ENCODE measurements at regions not wholly inside any gene's neighbourhood (a gene's known extent, or its start where the extent isn't known, plus 50 kb on each side); places are given as distances from the start of the nearest gene placed in this dataset.
A peak's percentile ranks its signal among the peaks of the same experiment; 100 is the strongest.
"Not testable (repeated sequence)": the region's sequence is repeated elsewhere in the genome, so short reads cannot be mapped to it uniquely, and the experiment has no call there.

GRCh38 chr1:115166531-115167091 lies 77.3 kb upstream of the TSPAN2 start:
- Histone ChIP-seq H3K27me3 (ENCODE audit: control insufficient read depth in 2 of 2, insufficient read depth in 2 of 2, low read length in 2 of 2) (no peaks in the 10 kb centered on the region), H3K4me3 (ENCODE audit: low read length in 2 of 2) (no peak overlapping the region), H3K27ac (ENCODE audit: low read depth in 2 of 2, low read length in 2 of 2) (no peak overlapping the region), H3K9ac (ENCODE audit: low read depth in 1 of 2, low read length in 2 of 2) (no peak overlapping the region), H3K4me1 (ENCODE audit: control insufficient read depth in 2 of 2, insufficient read depth in 2 of 2, low read length in 2 of 2) (no peaks in the 10 kb centered on the region), H3K36me3 (ENCODE audit: control insufficient read depth in 2 of 2, insufficient read depth in 2 of 2, low read length in 2 of 2) (no peaks in the 10 kb centered on the region), H3K9me3 (ENCODE audit: control insufficient read depth in 2 of 2, low read length in 2 of 2) (no peaks in the 10 kb centered on the region)

- no peaks in the 10 kb centered on the region for H3K27me3 ChIP-seq (ENCODE audit: control insufficient read depth in 2 of 2, insufficient read depth in 2 of 2, low read length in 2 of 2)
- H3K4me1 ChIP-seq (ENCODE audit: control insufficient read depth in 2 of 2, insufficient read depth in 2 of 2, low read length in 2 of 2), result no peaks in the 10 kb centered on the region
- no peak overlapping the region for H3K4me3 ChIP-seq (ENCODE audit: low read length in 2 of 2)
- no peaks in the 10 kb centered on the region for H3K9me3 ChIP-seq (ENCODE audit: control insufficient read depth in 2 of 2, low read length in 2 of 2)
- no peak overlapping the region for H3K27ac ChIP-seq (ENCODE audit: low read depth in 2 of 2, low read length in 2 of 2)
- no peaks in the 10 kb centered on the region for H3K36me3 ChIP-seq (ENCODE audit: control insufficient read depth in 2 of 2, insufficient read depth in 2 of 2, low read length in 2 of 2)
- no peak overlapping the region for H3K9ac ChIP-seq (ENCODE audit: low read depth in 1 of 2, low read length in 2 of 2)
These were observed 76.5 kb upstream of the TSPAN2 start for GRCh38 chr1:115165776-115166175.

- Histone ChIP-seq H3K27ac (ENCODE audit: low read depth in 2 of 2, low read length in 2 of 2) (no peak overlapping the region), H3K9ac (ENCODE audit: low read depth in 1 of 2, low read length in 2 of 2) (no peak overlapping the region), H3K4me1 (ENCODE audit: control insufficient read depth in 2 of 2, insufficient read depth in 2 of 2, low read length in 2 of 2) (no peaks in the 10 kb centered on the region), H3K27me3 (ENCODE audit: control insufficient read depth in 2 of 2, insufficient read depth in 2 of 2, low read length in 2 of 2) (no peaks in the 10 kb centered on the region), H3K9me3 (ENCODE audit: control insufficient read depth in 2 of 2, low read length in 2 of 2) (no peaks in the 10 kb centered on the region), H3K36me3 (ENCODE audit: control insufficient read depth in 2 of 2, insufficient read depth in 2 of 2, low read length in 2 of 2) (no peaks in the 10 kb centered on the region), H3K4me3 (ENCODE audit: low read length in 2 of 2) (no peak overlapping the region)
These were observed 75.8 kb upstream of the TSPAN2 start for GRCh38 chr1:115164940-115165705.

- Histone ChIP-seq H3K27ac (ENCODE audit: low read depth in 2 of 2, low read length in 2 of 2) (no peak overlapping the region), H3K36me3 (ENCODE audit: control insufficient read depth in 2 of 2, insufficient read depth in 2 of 2, low read length in 2 of 2) (no peaks in the 10 kb centered on the region), H3K4me3 (ENCODE audit: low read length in 2 of 2) (no peak overlapping the region), H3K9me3 (ENCODE audit: control insufficient read depth in 2 of 2, low read length in 2 of 2) (no peaks in the 10 kb centered on the region), H3K9ac (ENCODE audit: low read depth in 1 of 2, low read length in 2 of 2) (no peak overlapping the region), H3K27me3 (ENCODE audit: control insufficient read depth in 2 of 2, insufficient read depth in 2 of 2, low read length in 2 of 2) (no peaks in the 10 kb centered on the region), H3K4me1 (ENCODE audit: control insufficient read depth in 2 of 2, insufficient read depth in 2 of 2, low read length in 2 of 2) (no peaks in the 10 kb centered on the region)
These were observed 75.2 kb upstream of the TSPAN2 start for GRCh38 chr1:115164484-115164883.

- no peaks in the 10 kb centered on the region for H3K36me3 ChIP-seq (ENCODE audit: control insufficient read depth in 2 of 2, insufficient read depth in 2 of 2, low read length in 2 of 2)
- no peak overlapping the region for H3K9ac ChIP-seq (ENCODE audit: low read depth in 1 of 2, low read length in 2 of 2)
These were observed 71.4 kb upstream of the TSPAN2 start for GRCh38 chr1:115160728-115161127.

GRCh38 chr1:115159958-115160357 lies 70.7 kb upstream of the TSPAN2 start:
- no peaks in the 10 kb centered on the region for H3K36me3 ChIP-seq (ENCODE audit: control insufficient read depth in 2 of 2, insufficient read depth in 2 of 2, low read length in 2 of 2)
- no peaks in the 10 kb centered on the region for H3K9me3 ChIP-seq (ENCODE audit: control insufficient read depth in 2 of 2, low read length in 2 of 2)
- H3K4me3 ChIP-seq (ENCODE audit: low read length in 2 of 2), result no peak overlapping the region
- no peak overlapping the region for H3K27ac ChIP-seq (ENCODE audit: low read depth in 2 of 2, low read length in 2 of 2)
- no peaks in the 10 kb centered on the region for H3K4me1 ChIP-seq (ENCODE audit: control insufficient read depth in 2 of 2, insufficient read depth in 2 of 2, low read length in 2 of 2)
- H3K27me3 ChIP-seq (ENCODE audit: control insufficient read depth in 2 of 2, insufficient read depth in 2 of 2, low read length in 2 of 2), result no peaks in the 10 kb centered on the region
- no peak overlapping the region for H3K9ac ChIP-seq (ENCODE audit: low read depth in 1 of 2, low read length in 2 of 2)

More at GRCh38 chr1:115160728-115161127, 71.4 kb upstream of the TSPAN2 start:
- Histone ChIP-seq H3K27me3 (ENCODE audit: control insufficient read depth in 2 of 2, insufficient read depth in 2 of 2, low read length in 2 of 2) (no peaks in the 10 kb centered on the region), H3K4me1 (ENCODE audit: control insufficient read depth in 2 of 2, insufficient read depth in 2 of 2, low read length in 2 of 2) (no peaks in the 10 kb centered on the region), H3K9me3 (ENCODE audit: control insufficient read depth in 2 of 2, low read length in 2 of 2) (no peaks in the 10 kb centered on the region), H3K4me3 (ENCODE audit: low read length in 2 of 2) (no peak overlapping the region), H3K27ac (ENCODE audit: low read depth in 2 of 2, low read length in 2 of 2) (no peak overlapping the region)

GRCh38 chr1:115158181-115158580 lies 68.9 kb upstream of the TSPAN2 start:
- no peaks in the 10 kb centered on the region for H3K9me3 ChIP-seq (ENCODE audit: control insufficient read depth in 2 of 2, low read length in 2 of 2)
- no peak overlapping the region for H3K4me3 ChIP-seq (ENCODE audit: low read length in 2 of 2)
- H3K9ac ChIP-seq (ENCODE audit: low read depth in 1 of 2, low read length in 2 of 2), result no peak overlapping the region
- H3K36me3 ChIP-seq (ENCODE audit: control insufficient read depth in 2 of 2, insufficient read depth in 2 of 2, low read length in 2 of 2), result no peaks in the 10 kb centered on the region
- no peaks in the 10 kb centered on the region for H3K27me3 ChIP-seq (ENCODE audit: control insufficient read depth in 2 of 2, insufficient read depth in 2 of 2, low read length in 2 of 2)
- no peaks in the 10 kb centered on the region for H3K4me1 ChIP-seq (ENCODE audit: control insufficient read depth in 2 of 2, insufficient read depth in 2 of 2, low read length in 2 of 2)
- no peak overlapping the region for H3K27ac ChIP-seq (ENCODE audit: low read depth in 2 of 2, low read length in 2 of 2)

GRCh38 chr1:115156826-115157468 lies 67.6 kb upstream of the TSPAN2 start:
- H3K27ac ChIP-seq (ENCODE audit: low read depth in 2 of 2, low read length in 2 of 2), result no peak overlapping the region
- no peaks in the 10 kb centered on the region for H3K4me1 ChIP-seq (ENCODE audit: control insufficient read depth in 2 of 2, insufficient read depth in 2 of 2, low read length in 2 of 2)
- H3K36me3 ChIP-seq (ENCODE audit: control insufficient read depth in 2 of 2, insufficient read depth in 2 of 2, low read length in 2 of 2), result no peaks in the 10 kb centered on the region
- H3K9me3 ChIP-seq (ENCODE audit: control insufficient read depth in 2 of 2, low read length in 2 of 2), result no peaks in the 10 kb centered on the region
- no peaks in the 10 kb centered on the region for H3K27me3 ChIP-seq (ENCODE audit: control insufficient read depth in 2 of 2, insufficient read depth in 2 of 2, low read length in 2 of 2)
- H3K4me3 ChIP-seq (ENCODE audit: low read length in 2 of 2), result no peak overlapping the region
- no peak overlapping the region for H3K9ac ChIP-seq (ENCODE audit: low read depth in 1 of 2, low read length in 2 of 2)

- no peaks in the 10 kb centered on the region for H3K4me1 ChIP-seq (ENCODE audit: control insufficient read depth in 2 of 2, insufficient read depth in 2 of 2, low read length in 2 of 2)
- no peaks in the 10 kb centered on the region for H3K36me3 ChIP-seq (ENCODE audit: control insufficient read depth in 2 of 2, insufficient read depth in 2 of 2, low read length in 2 of 2)
- H3K4me3 ChIP-seq (ENCODE audit: low read length in 2 of 2), result no peak overlapping the region
- H3K27me3 ChIP-seq (ENCODE audit: control insufficient read depth in 2 of 2, insufficient read depth in 2 of 2, low read length in 2 of 2), result no peaks in the 10 kb centered on the region
- no peaks in the 10 kb centered on the region for H3K9me3 ChIP-seq (ENCODE audit: control insufficient read depth in 2 of 2, low read length in 2 of 2)
- no peak overlapping the region for H3K9ac ChIP-seq (ENCODE audit: low read depth in 1 of 2, low read length in 2 of 2)
- H3K27ac ChIP-seq (ENCODE audit: low read depth in 2 of 2, low read length in 2 of 2), result no peak overlapping the region
These were observed 64.8 kb upstream of the TSPAN2 start for GRCh38 chr1:115153966-115154557.

- H3K4me3 ChIP-seq (ENCODE audit: low read length in 2 of 2), result peak overlapping the region in 1 of 2 donors; percentile 35
- H3K36me3 ChIP-seq (ENCODE audit: control insufficient read depth in 2 of 2, insufficient read depth in 2 of 2, low read length in 2 of 2); H3K4me1 ChIP-seq (ENCODE audit: control insufficient read depth in 2 of 2, insufficient read depth in 2 of 2, low read length in 2 of 2); H3K27ac ChIP-seq (ENCODE audit: low read depth in 2 of 2, low read length in 2 of 2); H3K27me3 ChIP-seq (ENCODE audit: control insufficient read depth in 2 of 2, insufficient read depth in 2 of 2, low read length in 2 of 2); H3K9me3 ChIP-seq (ENCODE audit: control insufficient read depth in 2 of 2, low read length in 2 of 2); H3K9ac ChIP-seq (ENCODE audit: low read depth in 1 of 2, low read length in 2 of 2): not testable (repeated sequence)
These were observed 58.6 kb upstream of the TSPAN2 start for GRCh38 chr1:115147928-115148327.
